GM23338 (cell line): ENCODE measurements at regions not wholly inside any gene's neighbourhood (a gene's known extent, or its start where the extent isn't known, plus 50 kb on each side); places are given as distances from the start of the nearest gene placed in this dataset.

Source experiments
- ATAC-seq: fragments of 200-7000 bp; cut with Tn5 transposase; 3 replicates; pipeline ENCODE4 v1.9.1; 2020
- DNase-seq: peaks from one replicate; pipeline ENCODE4 v3.0.0-alpha.2; 2015; ENCODE audit warnings: low spot score
- H2AFZ ChIP-seq: fragments of 200-600 bp; sonication (generic); 2 replicates; pipeline ENCODE4 v1.8.0; 2016; ENCODE audit warnings: antibody characterized with exemption, mild to moderate bottlenecking, moderate library complexity
- H3F3A ChIP-seq: fragments of 200-600 bp; sonication (generic); replicated peaks from 2 replicates; pipeline ENCODE4 v1.8.0; 2017; ENCODE audit warnings: antibody characterized with exemption, mixed run types, low read depth
- H3K27ac ChIP-seq: fragments of 200-600 bp; sonication (generic); 2 replicates; pipeline ENCODE4 v1.6.1; 2016; ENCODE audit warnings: low read depth
- H3K27me3 ChIP-seq: fragments of 200-600 bp; sonication (generic); 2 replicates; pipeline ENCODE4 v1.8.0; 2016; ENCODE audit warnings: mild to moderate bottlenecking, mixed run types, moderate library complexity; ENCODE audit not compliant: insufficient read depth
- H3K36me3 ChIP-seq: fragments of 200-600 bp; sonication (generic); 2 replicates; pipeline ENCODE4 v1.8.0; 2016; ENCODE audit warnings: mild to moderate bottlenecking; ENCODE audit not compliant: insufficient read depth
- H3K4me1 ChIP-seq: fragments of 200-600 bp; sonication (generic); 2 replicates; pipeline ENCODE4 v1.8.0; 2016; ENCODE audit warnings: mild to moderate bottlenecking, moderate library complexity; ENCODE audit not compliant: insufficient read depth
- H3K4me2 ChIP-seq: fragments of 200-600 bp; sonication (generic); 2 replicates; pipeline ENCODE4 v1.7.1; 2017; ENCODE audit warnings: mixed run types
- H3K4me3 ChIP-seq: fragments of 200-600 bp; sonication (generic); 2 replicates; pipeline ENCODE4 v1.6.1; 2016; ENCODE audit warnings: mixed run types
- H3K79me2 ChIP-seq: fragments of 200-600 bp; sonication (generic); replicated peaks from 2 replicates; pipeline ENCODE4 v1.8.0; 2017; ENCODE audit warnings: mild to moderate bottlenecking; ENCODE audit not compliant: insufficient read depth
- H3K9me2 ChIP-seq: fragments of 200-600 bp; sonication (generic); 2 replicates; pipeline ENCODE4 v1.8.0; 2017; ENCODE audit not compliant: insufficient read depth
- H4K20me1 ChIP-seq: fragments of 200-600 bp; sonication (generic); replicated peaks from 2 replicates; pipeline ENCODE4 v1.8.0; 2017; ENCODE audit warnings: mild to moderate bottlenecking; ENCODE audit not compliant: insufficient read depth
- H3K27ac Mint-ChIP-seq: 2 replicates; pipeline ENCODE4 v1.8.0; 2020; ENCODE audit warnings: inconsistent platforms, mild to moderate bottlenecking, moderate library complexity, mixed read lengths
- H3K27me3 Mint-ChIP-seq: 3 replicates; pipeline ENCODE4 v1.8.0; 2022; ENCODE audit warnings: low read depth, mild to moderate bottlenecking, moderate library complexity, mixed read lengths, inconsistent platforms; ENCODE audit not compliant: insufficient read depth, poor library complexity
- H3K36me3 Mint-ChIP-seq: 3 replicates; pipeline ENCODE4 v1.8.0; 2021; ENCODE audit warnings: low read depth, mild to moderate bottlenecking, inconsistent platforms, moderate library complexity, mixed read lengths
- H3K4me1 Mint-ChIP-seq: 3 replicates; pipeline ENCODE4 v1.8.0; 2020; ENCODE audit warnings: mild to moderate bottlenecking, inconsistent platforms, mixed read lengths
- H3K4me3 Mint-ChIP-seq: 3 replicates; pipeline ENCODE4 v1.8.0; 2021; ENCODE audit warnings: moderate library complexity, mild to moderate bottlenecking, inconsistent platforms, mixed read lengths
- H3K9me3 Mint-ChIP-seq: 3 replicates; pipeline ENCODE4 v1.8.0; 2020; ENCODE audit warnings: moderate library complexity, mild to moderate bottlenecking, inconsistent platforms, mixed read lengths
- EZH2 ChIP-seq: fragments of 200-600 bp; sonication (generic); IDR thresholded peaks from one replicate; pipeline ENCODE4 v1.8.0; 2017; ENCODE audit warnings: antibody characterized with exemption, mild to moderate bottlenecking, low read depth; ENCODE audit not compliant: unreplicated experiment
- EZH2phosphoT487 ChIP-seq: fragments of 200-600 bp; sonication (generic); IDR thresholded peaks from one replicate; pipeline ENCODE4 v1.8.1; 2018; ENCODE audit warnings: antibody characterized with exemption; ENCODE audit not compliant: unreplicated experiment
- JUNB ChIP-seq: IDR thresholded peaks from one replicate; pipeline ENCODE4 v1.6.1; 2016; ENCODE audit warnings: antibody characterized with exemption; ENCODE audit not compliant: unreplicated experiment
- ZNF331 ChIP-seq: fragments of 250-450 bp; sonication (Bioruptor Pico); IDR thresholded peaks from 2 replicates; pipeline ENCODE4 v1.5.0; 2020; ENCODE audit warnings: low read depth, mild to moderate bottlenecking, moderate library complexity
- ZNF462 ChIP-seq: fragments of 250-450 bp; sonication (Bioruptor Pico); IDR thresholded peaks from 2 replicates; pipeline ENCODE4 v1.5.0; 2020; ENCODE audit warnings: mild to moderate bottlenecking, moderate library complexity

DNA sequence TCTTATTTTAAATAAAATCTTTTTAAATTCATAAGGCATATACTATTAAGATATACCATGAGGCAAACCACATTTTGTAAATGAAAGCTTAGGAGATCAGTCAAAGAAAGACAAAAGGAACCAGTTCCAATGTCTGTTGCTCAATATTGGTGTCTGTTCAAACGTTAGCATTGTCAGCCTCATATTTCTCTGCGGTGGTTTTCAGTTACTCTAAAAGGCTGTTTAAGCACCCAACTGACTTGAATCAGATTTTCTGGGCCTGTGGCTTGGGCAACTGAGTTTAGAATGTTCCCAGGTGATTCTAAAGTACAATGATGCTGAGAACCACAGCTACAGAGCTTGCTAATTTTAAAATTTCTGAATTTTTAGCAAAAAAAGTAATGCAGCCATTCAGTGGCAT, 166.3 kb upstream of the KIF2A start:
- peaks cover 39% of the 10 kb centered on the region for H3K4me1 ChIP-seq

GRCh38 chr5:62142351-62142750, 163.7 kb upstream of the KIF2A start:
- H3K36me3 ChIP-seq: no peaks in the 10 kb centered on the region
- peaks cover 7% of the 10 kb centered on the region; the same call in 2 of the 3 replicates for H3K9me3 Mint-ChIP-seq
- no peaks in the 10 kb centered on the region for H3K36me3 Mint-ChIP-seq
- no peak overlapping the region for H3K4me3 Mint-ChIP-seq
- peak overlapping the region; percentile 95 for H2AFZ ChIP-seq
- H3K4me1 ChIP-seq: peaks cover 37% of the 10 kb centered on the region
- no peaks in the 10 kb centered on the region for H3K27me3 ChIP-seq
- H3K4me2 ChIP-seq: no peak overlapping the region
- ATAC-seq (no peak), DNase-seq (no peak)
- H3K4me3 ChIP-seq: no peak overlapping the region
- H3K79me2 ChIP-seq: no peaks in the 10 kb centered on the region
- H3K4me1 Mint-ChIP-seq: peaks cover 44% of the 10 kb centered on the region
- no peak overlapping the region for H3K27ac ChIP-seq
- H4K20me1 ChIP-seq: no peaks in the 10 kb centered on the region
- TF ChIP-seq ZNF331 (CRISPR knock-in tag) (no peak), ZNF462 (CRISPR knock-in tag) (no peak)
- H3K27me3 Mint-ChIP-seq: no peaks in the 10 kb centered on the region
- no peak overlapping the region for H3K27ac Mint-ChIP-seq
- H3K9me2 ChIP-seq: no peaks in the 10 kb centered on the region
- H3F3A ChIP-seq: no peaks in the 10 kb centered on the region

More for the DNA sequence above, 166.3 kb upstream of the KIF2A start:
- H3K36me3 Mint-ChIP-seq: no peaks in the 10 kb centered on the region
- no peak for TF ChIP-seq JUNB
- no peak for TF ChIP-seq EZH2
- no peak for TF ChIP-seq EZH2phosphoT487
- H3K36me3 ChIP-seq: no peaks in the 10 kb centered on the region
- H3K79me2 ChIP-seq: no peaks in the 10 kb centered on the region
- DNase-seq (no peak), ATAC-seq (no peak)
- no peaks in the 10 kb centered on the region for H3K27me3 ChIP-seq
- no peak overlapping the region for H2AFZ ChIP-seq
- no peaks in the 10 kb centered on the region for H4K20me1 ChIP-seq
- H3K4me1 Mint-ChIP-seq: peaks cover 49% of the 10 kb centered on the region
- no peaks in the 10 kb centered on the region for H3K9me2 ChIP-seq
- no peaks in the 10 kb centered on the region; the same call in 2 of the 3 replicates for H3K9me3 Mint-ChIP-seq
- H3K4me2 ChIP-seq: no peak overlapping the region
- H3K4me3 Mint-ChIP-seq: no peak overlapping the region
- H3K4me3 ChIP-seq: no peak overlapping the region
- no peak overlapping the region for H3K27ac ChIP-seq
- no peaks in the 10 kb centered on the region for H3K27me3 Mint-ChIP-seq
- H3F3A ChIP-seq: no peaks in the 10 kb centered on the region
- H3K27ac Mint-ChIP-seq: no peak overlapping the region
